ENCODE measurements at regions not wholly inside any gene's neighbourhood (a gene's known extent, or its start where the extent isn't known, plus 50 kb on each side); places are given as distances from the start of the nearest gene placed in this dataset.

GRCh38 chr5:40312205-40312604, 367.5 kb upstream of the PTGER4 start:
- DNase-seq (ENCODE audit: insufficient read length, low spot score) (no peak), FAIRE-seq (no peak)
- no peak for TF ChIP-seq PAX5 (IDR thresholded peaks at IDR 0.05; ENCODE audit: insufficient read depth, low read length, severe bottlenecking)
- no peak for TF ChIP-seq SPI1 (IDR thresholded peaks at IDR 0.05; ENCODE audit: low read depth, low read length)
- TF ChIP-seq POU2F2 (IDR thresholded peaks at IDR 0.05; ENCODE audit: low read depth, low read length) = no peak
- TF ChIP-seq POLR2A (IDR thresholded peaks at IDR 0.05; ENCODE audit: low read depth, low read length) = no peak
- TF ChIP-seq TAF1 (IDR thresholded peaks at IDR 0.05; ENCODE audit: low read depth, low read length) = no peak
- TF ChIP-seq POLR2AphosphoS5 (IDR thresholded peaks at IDR 0.05; ENCODE audit: low read depth, low read length) = no peak

- DNase-seq (ENCODE audit: insufficient read length, low spot score) (no peak), FAIRE-seq (no peak)
- TF ChIP-seq PAX5 (IDR thresholded peaks at IDR 0.05; ENCODE audit: insufficient read depth, low read length, severe bottlenecking) (no peak), SPI1 (IDR thresholded peaks at IDR 0.05; ENCODE audit: low read depth, low read length) (no peak), POLR2A (IDR thresholded peaks at IDR 0.05; ENCODE audit: low read depth, low read length) (no peak), POLR2AphosphoS5 (IDR thresholded peaks at IDR 0.05; ENCODE audit: low read depth, low read length) (no peak), POU2F2 (IDR thresholded peaks at IDR 0.05; ENCODE audit: low read depth, low read length) (no peak), TAF1 (IDR thresholded peaks at IDR 0.05; ENCODE audit: low read depth, low read length) (no peak)
These were observed 369.9 kb upstream of the PTGER4 start for GRCh38 chr5:40309851-40310250.

GRCh38 chr5:40308867-40309266, 370.8 kb upstream of the PTGER4 start:
- FAIRE-seq (no peak), DNase-seq (ENCODE audit: insufficient read length, low spot score) (no peak)
- TF ChIP-seq SPI1 (IDR thresholded peaks at IDR 0.05; ENCODE audit: low read depth, low read length) (no peak), TAF1 (IDR thresholded peaks at IDR 0.05; ENCODE audit: low read depth, low read length) (no peak), POU2F2 (IDR thresholded peaks at IDR 0.05; ENCODE audit: low read depth, low read length) (no peak), POLR2A (IDR thresholded peaks at IDR 0.05; ENCODE audit: low read depth, low read length) (no peak), POLR2AphosphoS5 (IDR thresholded peaks at IDR 0.05; ENCODE audit: low read depth, low read length) (no peak), PAX5 (IDR thresholded peaks at IDR 0.05; ENCODE audit: insufficient read depth, low read length, severe bottlenecking) (no peak)

GRCh38 chr5:40307920-40308319, 371.8 kb upstream of the PTGER4 start:
- DNase-seq (ENCODE audit: insufficient read length, low spot score) (no peak), FAIRE-seq (no peak)
- no peak for TF ChIP-seq PAX5 (IDR thresholded peaks at IDR 0.05; ENCODE audit: insufficient read depth, low read length, severe bottlenecking)
- TF ChIP-seq POLR2A (IDR thresholded peaks at IDR 0.05; ENCODE audit: low read depth, low read length) = no peak
- no peak for TF ChIP-seq SPI1 (IDR thresholded peaks at IDR 0.05; ENCODE audit: low read depth, low read length)
- TF ChIP-seq TAF1 (IDR thresholded peaks at IDR 0.05; ENCODE audit: low read depth, low read length) = no peak
- no peak for TF ChIP-seq POLR2AphosphoS5 (IDR thresholded peaks at IDR 0.05; ENCODE audit: low read depth, low read length)
- no peak for TF ChIP-seq POU2F2 (IDR thresholded peaks at IDR 0.05; ENCODE audit: low read depth, low read length)

- no peak for DNase-seq (ENCODE audit: insufficient read length, low spot score)
- no peak for TF ChIP-seq SPI1 (IDR thresholded peaks at IDR 0.05; ENCODE audit: low read depth, low read length)
- no peak for TF ChIP-seq TAF1 (IDR thresholded peaks at IDR 0.05; ENCODE audit: low read depth, low read length)
- TF ChIP-seq PAX5 (IDR thresholded peaks at IDR 0.05; ENCODE audit: insufficient read depth, low read length, severe bottlenecking) = no peak
- no peak for TF ChIP-seq POU2F2 (IDR thresholded peaks at IDR 0.05; ENCODE audit: low read depth, low read length)
- no peak for TF ChIP-seq POLR2A (IDR thresholded peaks at IDR 0.05; ENCODE audit: low read depth, low read length)
- TF ChIP-seq POLR2AphosphoS5 (IDR thresholded peaks at IDR 0.05; ENCODE audit: low read depth, low read length) = no peak
- FAIRE-seq = no peak
These were observed 372.7 kb upstream of the PTGER4 start for GRCh38 chr5:40306869-40307487.

GRCh38 chr5:40292006-40292405, 387.7 kb upstream of the PTGER4 start:
- FAIRE-seq (no peak), DNase-seq (ENCODE audit: insufficient read length, low spot score) (no peak)
- TF ChIP-seq POLR2A (IDR thresholded peaks at IDR 0.05; ENCODE audit: low read depth, low read length) (no peak), SPI1 (IDR thresholded peaks at IDR 0.05; ENCODE audit: low read depth, low read length) (no peak), PAX5 (IDR thresholded peaks at IDR 0.05; ENCODE audit: insufficient read depth, low read length, severe bottlenecking) (no peak), POLR2AphosphoS5 (IDR thresholded peaks at IDR 0.05; ENCODE audit: low read depth, low read length) (no peak), TAF1 (IDR thresholded peaks at IDR 0.05; ENCODE audit: low read depth, low read length) (no peak), POU2F2 (IDR thresholded peaks at IDR 0.05; ENCODE audit: low read depth, low read length) (no peak)

- TF ChIP-seq TAF1 (IDR thresholded peaks at IDR 0.05; ENCODE audit: low read depth, low read length) = no peak
- FAIRE-seq (no peak), DNase-seq (ENCODE audit: insufficient read length, low spot score) (no peak)
These were observed 388.4 kb upstream of the PTGER4 start for GRCh38 chr5:40291338-40291737.

GRCh38 chr5:40288800-40289485, 390.8 kb upstream of the PTGER4 start:
- FAIRE-seq = no peak
- no peak for TF ChIP-seq SPI1 (IDR thresholded peaks at IDR 0.05; ENCODE audit: low read depth, low read length)
- no peak for TF ChIP-seq PAX5 (IDR thresholded peaks at IDR 0.05; ENCODE audit: insufficient read depth, low read length, severe bottlenecking)
- no peak for TF ChIP-seq TAF1 (IDR thresholded peaks at IDR 0.05; ENCODE audit: low read depth, low read length)
- no peak for TF ChIP-seq POLR2A (IDR thresholded peaks at IDR 0.05; ENCODE audit: low read depth, low read length)
- no peak for TF ChIP-seq POLR2AphosphoS5 (IDR thresholded peaks at IDR 0.05; ENCODE audit: low read depth, low read length)
- no peak for TF ChIP-seq POU2F2 (IDR thresholded peaks at IDR 0.05; ENCODE audit: low read depth, low read length)
- no peak for DNase-seq (ENCODE audit: insufficient read length, low spot score)

- TF ChIP-seq SPI1 (IDR thresholded peaks at IDR 0.05; ENCODE audit: low read depth, low read length) (no peak), TAF1 (IDR thresholded peaks at IDR 0.05; ENCODE audit: low read depth, low read length) (no peak), PAX5 (IDR thresholded peaks at IDR 0.05; ENCODE audit: insufficient read depth, low read length, severe bottlenecking) (no peak), POLR2AphosphoS5 (IDR thresholded peaks at IDR 0.05; ENCODE audit: low read depth, low read length) (no peak), POU2F2 (IDR thresholded peaks at IDR 0.05; ENCODE audit: low read depth, low read length) (no peak)
- DNase-seq (ENCODE audit: insufficient read length, low spot score) (no peak), FAIRE-seq (no peak)
These were observed 394.9 kb upstream of the PTGER4 start for GRCh38 chr5:40284863-40285262.

GRCh38 chr5:40278881-40279280, 400.8 kb upstream of the PTGER4 start:
- TF ChIP-seq PAX5 (IDR thresholded peaks at IDR 0.05; ENCODE audit: insufficient read depth, low read length, severe bottlenecking) = no peak
- TF ChIP-seq POLR2AphosphoS5 (IDR thresholded peaks at IDR 0.05; ENCODE audit: low read depth, low read length) = no peak
- TF ChIP-seq POU2F2 (IDR thresholded peaks at IDR 0.05; ENCODE audit: low read depth, low read length) = no peak
- no peak for TF ChIP-seq TAF1 (IDR thresholded peaks at IDR 0.05; ENCODE audit: low read depth, low read length)
- TF ChIP-seq POLR2A (IDR thresholded peaks at IDR 0.05; ENCODE audit: low read depth, low read length) = no peak
- no peak for TF ChIP-seq SPI1 (IDR thresholded peaks at IDR 0.05; ENCODE audit: low read depth, low read length)
- FAIRE-seq (no peak), DNase-seq (ENCODE audit: insufficient read length, low spot score) (no peak)

Measured in GM12891 (cell line).